Endodermal cell (in vitro differentiated cells): ENCODE measurements at regions not wholly inside any gene's neighbourhood (a gene's known extent, or its start where the extent isn't known, plus 50 kb on each side); places are given as distances from the start of the nearest gene placed in this dataset.
A peak's percentile ranks its signal among the peaks of the same experiment; 100 is the strongest.

Experiments
- DNase-seq: peaks from one replicate; pipeline ENCODE4 v3.0.0-alpha.2; 2017
- H3K27ac ChIP-seq: 2 replicates; pipeline ENCODE4 v1.5.1; 2013; ENCODE audit warnings: mild to moderate bottlenecking, low read depth, low read length, moderate library complexity
- H3K27me3 ChIP-seq: 2 replicates; pipeline ENCODE4 v1.6.1; 2013; ENCODE audit warnings: mild to moderate bottlenecking, low read length, moderate library complexity; ENCODE audit not compliant: insufficient read depth, control insufficient read depth, poor library complexity, severe bottlenecking
- H3K36me3 ChIP-seq: 2 replicates; pipeline ENCODE4 v1.7.0; 2013; ENCODE audit warnings: mild to moderate bottlenecking, low read length, moderate library complexity; ENCODE audit not compliant: control insufficient read depth, insufficient read depth
- H3K4me1 ChIP-seq: one replicate; pipeline ENCODE4 v1.7.0; 2013; ENCODE audit warnings: low read length; ENCODE audit not compliant: control insufficient read depth, insufficient read depth
- H3K4me3 ChIP-seq: 2 replicates; pipeline ENCODE4 v1.5.1; 2013; ENCODE audit warnings: mild to moderate bottlenecking, low read length, moderate library complexity
- H3K9ac ChIP-seq: 2 replicates; pipeline ENCODE4 v1.6.1; 2013; ENCODE audit warnings: mild to moderate bottlenecking, low read length, moderate library complexity; ENCODE audit not compliant: poor library complexity, severe bottlenecking; ENCODE audit errors: extremely low read depth
- H3K9me3 ChIP-seq: 2 replicates; pipeline ENCODE4 v1.6.1; 2013; ENCODE audit warnings: mild to moderate bottlenecking, low read length, moderate library complexity; ENCODE audit not compliant: control insufficient read depth
- H3K27ac Mint-ChIP-seq: 2 replicates; pipeline ENCODE4 v1.8.0; 2020; ENCODE audit warnings: mixed read lengths
- H3K27me3 Mint-ChIP-seq: 2 replicates; pipeline ENCODE4 v1.8.0; 2021; ENCODE audit warnings: mild to moderate bottlenecking, mixed read lengths; ENCODE audit not compliant: insufficient read depth
- H3K36me3 Mint-ChIP-seq: 2 replicates; pipeline ENCODE4 v1.8.0; 2020; ENCODE audit warnings: low read depth, mixed read lengths
- H3K4me1 Mint-ChIP-seq: 2 replicates; pipeline ENCODE4 v1.8.0; 2020; ENCODE audit warnings: mixed read lengths
- H3K4me3 Mint-ChIP-seq: 2 replicates; pipeline ENCODE4 v1.8.0; 2020; ENCODE audit warnings: mild to moderate bottlenecking, moderate library complexity, mixed read lengths
- H3K9me3 Mint-ChIP-seq: 2 replicates; pipeline ENCODE4 v1.8.0; 2020; ENCODE audit warnings: mild to moderate bottlenecking, mixed read lengths
- WGBS, 2 experiments: methylation state at CpG; one replicate each; pipeline versions ENCODE4 v1.1.5 to v1.1.7; 2013; ENCODE audit warnings: missing lambda C conversion rate in 2 of 2, mixed read lengths in 1 of 2; ENCODE audit not compliant: insufficient coverage in 1 of 2, insufficient read length in 1 of 2; 5-methylcytosine and 5-hydroxymethylcytosine counted together
- TF ChIP-seq, protein P1 (sequence below): fragments of 200-600 bp; sonication (generic); conservative IDR thresholded peaks from 2 replicates; pipeline ENCODE4 v1.5.0; 2021; ENCODE audit warnings: antibody characterized with exemption, mild to moderate bottlenecking

DNA sequence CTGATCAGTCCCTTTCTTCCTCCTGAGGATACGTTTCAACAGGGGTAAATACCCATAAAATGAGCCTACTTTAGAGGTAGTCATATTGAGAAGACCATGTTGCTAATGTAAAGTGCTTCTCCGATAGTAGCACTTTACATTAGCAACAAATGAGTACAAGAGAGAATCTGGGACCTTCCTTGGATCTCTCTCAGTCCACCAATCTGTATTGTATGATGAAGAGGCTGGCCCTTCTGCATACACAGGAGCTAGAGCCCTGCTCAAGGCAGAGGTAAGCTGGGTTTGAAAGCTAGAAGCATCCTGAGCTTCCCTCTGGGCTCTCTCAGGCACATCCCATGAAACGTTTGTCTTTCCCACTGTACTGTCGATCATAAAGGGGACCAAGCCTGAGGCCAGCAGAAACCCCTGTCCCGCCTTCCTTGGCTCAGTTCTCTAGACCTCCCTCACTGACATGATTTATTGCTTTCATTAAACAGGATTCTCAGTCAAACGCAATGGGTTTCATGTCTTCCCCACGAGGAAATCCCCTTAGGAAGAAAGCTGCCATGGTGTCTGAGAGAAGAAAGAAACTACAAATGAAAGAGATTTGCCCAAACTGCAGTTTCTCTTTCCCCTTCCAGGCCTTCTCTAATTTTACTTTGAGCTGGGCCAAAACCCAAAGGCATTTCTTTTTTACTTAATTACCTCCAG is 62.8 kb upstream of the BCAR3 start:
- peaks cover 23% of the 10 kb centered on the region for H3K4me1 Mint-ChIP-seq
- 72 to 77% methylated on average over 6 to 7 of the region's 7 CpGs for WGBS, 2 experiments
- peaks cover 21% of the 10 kb centered on the region for H3K9me3 Mint-ChIP-seq
- H3K4me3 ChIP-seq, result no peak overlapping the region
- H3K9me3 ChIP-seq, result peaks cover 13% of the 10 kb centered on the region
- no peak overlapping the region for H3K27ac ChIP-seq
- H3K27me3 ChIP-seq, result peaks cover 19% of the 10 kb centered on the region
- TF ChIP-seq, protein P1, sequence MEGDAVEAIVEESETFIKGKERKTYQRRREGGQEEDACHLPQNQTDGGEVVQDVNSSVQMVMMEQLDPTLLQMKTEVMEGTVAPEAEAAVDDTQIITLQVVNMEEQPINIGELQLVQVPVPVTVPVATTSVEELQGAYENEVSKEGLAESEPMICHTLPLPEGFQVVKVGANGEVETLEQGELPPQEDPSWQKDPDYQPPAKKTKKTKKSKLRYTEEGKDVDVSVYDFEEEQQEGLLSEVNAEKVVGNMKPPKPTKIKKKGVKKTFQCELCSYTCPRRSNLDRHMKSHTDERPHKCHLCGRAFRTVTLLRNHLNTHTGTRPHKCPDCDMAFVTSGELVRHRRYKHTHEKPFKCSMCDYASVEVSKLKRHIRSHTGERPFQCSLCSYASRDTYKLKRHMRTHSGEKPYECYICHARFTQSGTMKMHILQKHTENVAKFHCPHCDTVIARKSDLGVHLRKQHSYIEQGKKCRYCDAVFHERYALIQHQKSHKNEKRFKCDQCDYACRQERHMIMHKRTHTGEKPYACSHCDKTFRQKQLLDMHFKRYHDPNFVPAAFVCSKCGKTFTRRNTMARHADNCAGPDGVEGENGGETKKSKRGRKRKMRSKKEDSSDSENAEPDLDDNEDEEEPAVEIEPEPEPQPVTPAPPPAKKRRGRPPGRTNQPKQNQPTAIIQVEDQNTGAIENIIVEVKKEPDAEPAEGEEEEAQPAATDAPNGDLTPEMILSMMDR, result no peak
- H3K36me3 ChIP-seq, result no peaks in the 10 kb centered on the region
- peaks cover 22% of the 10 kb centered on the region for H3K27me3 Mint-ChIP-seq
- H3K36me3 Mint-ChIP-seq, result no peaks in the 10 kb centered on the region
- H3K4me3 Mint-ChIP-seq, result no peak overlapping the region
- peaks cover 8% of the 10 kb centered on the region for H3K4me1 ChIP-seq
- DNase-seq, result no peak
- H3K9ac ChIP-seq, result no peak overlapping the region
- no peak overlapping the region for H3K27ac Mint-ChIP-seq

DNA sequence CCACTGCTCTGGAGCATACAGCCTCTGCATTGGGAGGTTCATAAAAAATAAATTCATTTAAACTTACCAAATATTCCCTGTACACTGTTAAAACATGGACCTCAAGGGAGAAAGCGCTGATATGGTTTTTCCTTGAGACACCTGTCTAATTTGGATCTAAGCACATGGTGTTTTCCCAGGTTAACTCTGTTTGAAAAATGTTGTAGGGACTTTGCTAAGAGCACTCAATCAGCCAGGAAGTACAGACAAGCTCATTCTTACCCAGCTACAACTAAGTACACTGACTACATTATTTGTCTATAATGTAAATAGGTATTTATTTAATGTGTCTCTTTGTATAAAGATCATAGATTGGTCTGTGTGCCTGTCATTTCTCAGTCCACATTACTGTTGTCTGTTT is 61.8 kb upstream of the BCAR3 start:
- Histone ChIP-seq H3K9me3 (peaks cover 13% of the 10 kb centered on the region), H3K4me1 (peaks cover 8% of the 10 kb centered on the region), H3K4me3 (no peak overlapping the region), H3K27me3 (peaks cover 19% of the 10 kb centered on the region), H3K9ac (no peak overlapping the region), H3K27ac (no peak overlapping the region), H3K36me3 (no peaks in the 10 kb centered on the region)
- 88 to 100% methylated on average over 1 of the region's 1 CpG for WGBS, 2 experiments
- no peak for DNase-seq
- H3K9me3 Mint-ChIP-seq, result peaks cover 21% of the 10 kb centered on the region
- no peak overlapping the region for H3K4me3 Mint-ChIP-seq
- H3K27ac Mint-ChIP-seq, result no peak overlapping the region
- peaks cover 25% of the 10 kb centered on the region for H3K4me1 Mint-ChIP-seq
- H3K36me3 Mint-ChIP-seq, result no peaks in the 10 kb centered on the region
- peaks cover 22% of the 10 kb centered on the region for H3K27me3 Mint-ChIP-seq
- TF ChIP-seq, protein P1, result no peak

DNA sequence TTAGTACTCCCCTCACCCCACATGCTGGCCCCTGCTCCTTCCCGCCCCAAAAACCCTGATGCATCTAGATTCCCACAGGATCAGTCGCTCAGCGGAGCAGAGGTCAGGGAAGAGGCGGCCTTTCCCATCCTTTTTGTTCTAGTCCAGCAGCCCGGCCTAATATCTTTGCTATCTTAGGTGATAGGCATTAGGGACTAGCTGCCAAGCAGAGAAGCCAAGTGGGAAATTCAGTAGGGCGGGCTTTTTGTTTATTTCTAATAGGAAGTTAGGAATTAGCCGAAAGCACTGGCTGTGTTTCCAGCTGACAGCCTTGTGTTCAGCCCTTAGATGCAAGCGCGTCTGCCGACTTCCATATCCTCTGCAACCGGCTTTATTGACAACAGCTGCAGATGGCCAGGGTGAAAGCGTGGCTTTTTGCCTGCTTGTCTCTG is 59.0 kb upstream of the BCAR3 start:
- H3K9me3 ChIP-seq, result no peaks in the 10 kb centered on the region
- peaks cover 25% of the 10 kb centered on the region for H3K4me1 Mint-ChIP-seq
- H3K36me3 ChIP-seq, result no peaks in the 10 kb centered on the region
- no peaks in the 10 kb centered on the region for H3K36me3 Mint-ChIP-seq
- no peak overlapping the region for H3K9ac ChIP-seq
- DNase-seq, result no peak
- peak overlapping the region; percentile 66 for H3K27ac ChIP-seq
- H3K4me3 Mint-ChIP-seq, result no peak overlapping the region
- TF ChIP-seq, protein P1, result no peak
- H3K27me3 ChIP-seq, result peaks cover 14% of the 10 kb centered on the region
- 85 to 90% methylated on average over 12 of the region's 12 CpGs for WGBS, 2 experiments
- H3K27ac Mint-ChIP-seq, result no peak overlapping the region
- peaks cover 4% of the 10 kb centered on the region for H3K9me3 Mint-ChIP-seq
- H3K4me3 ChIP-seq, result no peak overlapping the region
- peaks cover 18% of the 10 kb centered on the region for H3K27me3 Mint-ChIP-seq
- H3K4me1 ChIP-seq, result peaks cover 8% of the 10 kb centered on the region
